Activated CD4-positive, alpha-beta T cell treated with anti-CD3 and anti-CD28 coated beads, Interleukin-2, amount 50 U/mL, for 16 hours (primary cell): ENCODE measurements at regions not wholly inside any gene's neighbourhood (a gene's known extent, or its start where the extent isn't known, plus 50 kb on each side); places are given as distances from the start of the nearest gene placed in this dataset.

Experiments
- DNase-seq: peaks from one replicate; pipeline ENCODE4 v3.0.0-alpha.2; 2020

- no peak for DNase-seq
Observed at GRCh38 chr18:38459131-38459994, 893.8 kb upstream of the CELF4 start.

DNA sequence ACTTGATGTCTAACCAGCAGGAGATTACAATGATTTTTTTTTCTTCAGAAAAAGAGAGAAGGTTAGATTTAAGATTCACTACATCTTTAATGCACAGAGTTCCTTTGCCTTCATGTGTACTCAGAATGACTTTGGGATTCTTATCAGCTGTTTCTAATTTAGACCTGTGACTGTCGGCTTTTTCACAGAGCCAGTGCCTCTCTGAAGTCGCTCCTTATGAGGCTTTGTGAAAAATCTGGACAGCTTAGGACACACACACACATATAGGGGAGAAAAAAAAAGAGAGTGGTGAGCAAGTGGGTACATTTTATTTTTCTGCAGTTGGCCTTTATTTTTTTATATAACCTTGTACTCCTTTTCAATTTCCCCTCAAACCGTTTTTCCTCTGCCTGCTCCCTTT is 893.1 kb upstream of the CELF4 start:
- no peak for DNase-seq

DNA sequence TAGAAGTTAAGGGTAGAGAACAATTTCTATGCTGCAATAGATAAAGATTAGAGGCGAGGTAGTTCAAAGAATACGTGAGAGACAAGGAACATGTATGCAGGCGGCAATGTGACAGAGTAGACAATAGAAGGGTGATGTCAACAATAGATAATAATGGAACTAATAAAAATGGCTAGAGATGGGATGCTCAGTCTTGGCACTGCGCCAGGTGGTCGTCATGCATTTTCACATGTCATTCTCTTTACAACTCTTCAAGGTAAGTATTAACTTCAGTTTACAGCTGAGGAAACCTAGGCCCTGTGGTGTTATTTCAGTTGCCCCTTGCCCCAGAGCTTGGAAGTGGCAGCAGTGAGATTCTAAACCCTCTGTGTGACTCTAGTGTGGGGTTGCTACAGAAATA is 890.7 kb upstream of the CELF4 start:
- no peak for DNase-seq

GRCh38 chr18:38454764-38455469 is 889.3 kb upstream of the CELF4 start:
- no peak for DNase-seq

DNA sequence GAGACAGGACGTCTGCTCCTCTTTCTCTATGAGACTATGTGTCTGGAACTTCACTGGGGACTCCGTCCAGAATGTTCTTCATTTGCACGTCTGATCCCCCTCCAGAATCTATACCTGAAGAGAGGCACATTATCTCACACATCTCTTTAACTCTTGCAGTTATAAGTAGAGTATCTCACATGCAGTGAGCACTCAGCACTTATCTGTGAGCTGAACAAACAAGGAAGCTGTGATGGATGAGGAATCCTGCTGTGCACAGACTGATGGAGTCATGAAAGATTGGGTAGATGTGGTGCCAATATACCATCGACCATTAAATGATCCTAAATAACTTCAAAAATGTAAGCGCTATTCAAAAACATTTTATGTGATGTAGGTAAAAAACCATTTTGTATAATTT is 888.3 kb upstream of the CELF4 start:
- DNase-seq: no peak

DNA sequence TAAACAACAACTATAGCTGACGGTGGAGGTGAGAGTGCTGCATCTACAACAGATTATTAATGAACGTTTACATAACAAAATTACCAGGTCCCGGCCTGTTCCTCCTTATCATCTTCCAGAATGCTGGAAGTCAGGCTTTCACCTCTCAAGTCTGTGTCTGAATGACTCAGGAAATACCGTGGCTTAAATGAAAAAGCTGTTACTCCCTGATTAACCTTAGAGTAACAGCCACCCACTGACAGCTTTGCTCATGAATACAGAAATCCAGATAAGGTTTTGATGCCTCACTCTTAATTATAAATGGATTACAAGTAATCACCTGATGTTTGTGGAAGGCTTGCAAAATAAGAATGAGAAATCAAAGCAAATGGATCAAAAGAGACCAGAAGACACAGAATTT is 885.3 kb upstream of the CELF4 start:
- no peak for DNase-seq

GRCh38 chr18:38445804-38446145 is 880.2 kb upstream of the CELF4 start:
- no peak for DNase-seq

DNA sequence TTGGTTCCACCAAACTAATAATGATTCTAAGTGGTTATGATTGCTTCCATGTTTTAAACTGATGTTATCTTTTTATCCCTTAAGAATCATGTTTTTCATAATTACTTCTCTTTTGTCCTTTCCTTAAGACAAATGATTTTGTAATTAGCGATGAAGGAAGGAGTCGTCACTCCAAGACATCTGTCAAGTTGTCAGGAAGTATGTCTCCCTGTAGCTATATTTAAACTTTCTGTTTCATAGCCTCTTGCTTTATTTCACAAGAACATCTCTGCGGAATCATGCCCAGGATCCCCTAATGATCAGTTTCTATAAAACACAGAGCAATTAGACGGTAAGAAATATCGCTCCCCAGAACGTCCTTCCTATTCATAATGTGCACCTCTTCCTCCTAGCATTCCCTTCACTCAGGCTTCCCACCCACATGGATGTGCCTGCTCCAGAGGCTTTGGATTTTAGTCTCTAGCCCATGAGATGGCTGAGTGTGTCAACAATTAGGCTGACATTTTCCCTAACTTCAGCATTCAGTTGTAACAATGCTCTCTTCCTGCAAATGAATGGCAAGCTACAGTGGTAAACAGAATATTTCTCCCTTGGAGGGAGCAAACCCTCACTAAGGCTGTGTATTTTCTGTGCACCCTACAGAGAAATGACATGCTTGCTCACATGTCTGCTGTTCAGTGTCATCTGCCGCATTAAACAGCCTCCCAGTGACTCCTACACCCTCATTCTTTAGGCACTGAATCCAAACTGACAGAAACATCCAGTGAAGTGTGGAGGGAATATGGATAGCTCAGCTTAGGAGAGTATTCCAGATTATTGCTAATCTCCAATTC is 879.6 kb upstream of the CELF4 start:
- DNase-seq: no peak

- no peak for DNase-seq
Observed at GRCh38 chr18:38427736-38428135, 862.1 kb upstream of the CELF4 start.

DNA sequence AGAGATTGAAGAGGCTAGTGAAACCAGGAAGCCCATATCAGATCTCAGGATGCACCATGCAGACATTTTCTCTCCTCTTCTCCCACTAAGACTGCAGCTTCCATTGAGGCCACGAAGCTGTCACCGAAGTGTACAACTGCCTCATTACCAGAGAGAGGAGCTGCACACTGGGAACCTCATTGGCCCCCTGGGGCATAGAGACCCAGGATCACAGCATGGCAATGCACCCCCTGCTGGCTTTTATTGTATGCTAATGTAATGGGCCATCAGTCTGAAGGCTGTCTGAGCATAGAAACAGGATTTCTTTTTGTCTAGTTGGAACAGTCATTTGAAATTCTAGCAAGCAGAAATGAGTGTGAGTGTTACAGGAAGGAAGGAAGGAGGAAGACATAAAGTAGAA is 861.6 kb upstream of the CELF4 start:
- DNase-seq: no peak

- DNase-seq: no peak
Observed at GRCh38 chr18:38421872-38422615, 856.4 kb upstream of the CELF4 start.

DNA sequence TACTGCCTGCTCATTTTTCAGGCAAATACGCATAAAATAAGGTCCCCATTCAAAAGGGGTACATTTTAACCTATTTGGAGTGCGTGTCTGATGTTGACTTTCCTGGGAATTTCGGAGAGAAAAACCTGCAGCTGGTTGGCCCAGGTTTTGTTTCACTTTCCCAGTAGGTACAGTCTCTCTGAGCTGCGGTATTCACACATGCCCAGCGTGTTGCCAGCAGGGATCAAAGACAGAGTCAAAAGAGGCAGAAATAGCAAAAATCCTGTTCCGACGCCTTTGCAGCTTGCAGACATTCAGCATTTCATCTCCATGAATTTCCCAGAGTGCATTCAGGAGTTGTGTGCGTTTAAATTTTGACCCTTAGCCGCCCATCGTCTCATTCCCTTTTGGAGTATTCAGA is 855.4 kb upstream of the CELF4 start:
- DNase-seq: no peak

DNA sequence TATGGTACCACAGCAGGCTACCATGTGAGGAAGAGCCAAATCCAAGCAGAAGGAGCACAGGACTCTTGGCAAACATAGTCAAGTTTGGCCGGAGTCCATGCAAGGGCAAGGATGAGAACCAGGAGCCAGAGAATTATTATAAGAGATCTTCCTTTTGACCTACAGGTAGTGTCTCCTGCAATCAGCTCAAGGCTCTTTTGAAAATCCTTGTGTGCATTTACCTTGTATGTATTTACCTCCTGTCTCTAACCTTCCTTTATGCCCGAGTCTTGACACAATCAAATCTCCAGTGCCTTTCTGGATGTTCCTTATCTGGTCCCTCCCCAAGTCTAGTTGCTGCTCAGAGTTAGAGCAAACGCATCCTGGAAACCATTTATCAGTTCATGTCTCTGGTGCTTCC is 855.0 kb upstream of the CELF4 start:
- DNase-seq: no peak

- DNase-seq: no peak
Observed at GRCh38 chr18:38415811-38416210, 850.2 kb upstream of the CELF4 start.

GRCh38 chr18:38413193-38413592 is 847.6 kb upstream of the CELF4 start:
- DNase-seq: no peak

DNA sequence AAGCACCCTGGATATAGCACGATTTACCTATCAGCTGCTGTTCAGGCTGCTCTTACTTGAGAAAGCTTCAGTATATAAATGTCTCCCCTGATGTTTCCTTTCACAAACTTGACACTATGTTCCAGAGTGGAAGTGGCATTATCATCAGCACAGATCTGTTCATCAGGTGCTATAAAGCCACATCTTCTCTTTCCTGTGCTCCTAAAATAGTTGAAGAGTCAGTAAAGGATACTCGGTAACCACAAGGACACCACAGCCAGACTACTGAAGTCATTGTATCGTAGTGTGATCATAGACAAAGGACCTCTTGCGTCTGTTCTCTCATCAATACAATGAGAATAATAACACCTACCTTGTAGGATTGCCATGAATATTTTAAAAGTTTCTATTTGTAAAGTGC is 841.0 kb upstream of the CELF4 start:
- DNase-seq: no peak

DNA sequence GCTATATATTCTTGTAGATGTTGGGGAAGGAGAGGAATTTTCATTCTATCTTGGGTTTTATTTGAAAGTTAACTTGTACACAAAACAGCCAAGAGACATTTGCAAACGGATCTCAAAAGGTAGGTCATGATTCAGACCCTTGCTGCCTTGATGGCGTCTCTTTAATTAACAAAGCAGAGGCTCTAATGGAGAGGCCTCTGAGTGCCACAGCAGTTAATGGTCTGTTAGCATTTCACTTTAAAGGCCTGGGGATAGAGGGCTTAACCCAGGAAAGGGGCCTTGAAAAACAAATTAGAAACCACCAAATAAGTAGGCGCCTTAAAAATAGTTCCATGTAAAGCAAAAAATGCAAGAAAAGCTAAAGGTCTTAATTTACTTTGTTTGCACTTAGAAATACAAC is 836.9 kb upstream of the CELF4 start:
- no peak for DNase-seq

GRCh38 chr18:38397094-38397493 is 831.5 kb upstream of the CELF4 start:
- no peak for DNase-seq

DNA sequence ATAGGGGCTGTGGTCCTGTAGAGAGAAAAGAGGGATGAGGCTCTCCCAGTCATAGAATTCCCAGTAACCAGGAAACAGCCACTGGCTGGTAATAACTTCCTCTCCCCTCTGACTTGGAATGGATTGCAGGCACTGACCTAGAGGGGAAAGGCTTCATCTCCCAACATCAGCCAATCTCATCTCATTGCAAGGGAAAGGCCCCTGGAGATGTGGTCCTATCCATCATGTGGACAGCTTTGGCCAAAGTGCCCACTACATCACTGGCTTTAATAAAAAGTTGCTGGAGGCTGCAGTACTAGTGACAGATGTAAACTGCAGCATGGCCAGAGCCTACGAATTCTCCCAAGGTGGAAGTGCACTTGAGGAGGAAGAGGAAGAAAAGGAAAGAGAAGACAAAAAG is 820.5 kb upstream of the CELF4 start:
- no peak for DNase-seq

- no peak for DNase-seq
Observed at GRCh38 chr18:38369772-38370690, 804.4 kb upstream of the CELF4 start.

DNA sequence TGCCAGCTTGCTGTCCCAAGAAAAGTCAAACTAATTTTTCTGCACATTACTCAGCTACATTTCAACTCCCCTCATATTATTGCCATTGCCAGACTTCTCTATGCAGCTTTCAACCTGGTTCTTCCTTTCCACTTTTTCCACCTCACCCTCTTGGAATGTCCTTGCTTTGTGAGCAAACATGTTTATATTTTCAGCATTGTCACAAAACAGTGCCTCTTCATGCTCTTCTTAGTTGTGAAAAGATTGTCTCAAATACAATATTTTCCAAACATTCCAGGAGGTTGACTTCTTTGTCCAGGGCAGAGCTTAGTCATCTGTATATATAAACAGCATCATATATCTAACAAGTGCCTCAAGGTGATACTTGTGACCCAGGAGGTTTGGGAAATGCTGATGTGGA is 803.3 kb upstream of the CELF4 start:
- DNase-seq: no peak

DNA sequence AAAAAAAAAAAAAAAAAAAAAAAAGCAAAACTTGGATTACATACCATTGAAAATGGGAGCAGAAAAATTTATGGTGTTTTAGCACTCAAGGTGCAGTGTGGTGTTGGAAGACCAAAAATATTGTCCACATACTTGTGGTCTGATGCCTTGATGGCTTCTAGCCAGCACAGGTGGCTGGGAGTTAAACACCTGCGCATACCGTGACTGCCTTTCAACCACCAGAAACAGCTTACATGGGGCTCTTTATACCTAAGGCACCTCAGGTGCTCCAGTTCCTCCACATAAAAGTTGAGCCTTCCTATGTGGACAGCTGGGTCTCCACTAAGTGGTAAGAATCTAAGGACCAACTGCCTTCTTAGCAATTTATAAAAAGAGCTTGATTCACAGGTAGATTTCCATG is 802.6 kb upstream of the CELF4 start:
- DNase-seq: no peak
